Thoracic aorta (tissue), 2 donors: ENCODE measurements at regions not wholly inside any gene's neighbourhood (a gene's known extent, or its start where the extent isn't known, plus 50 kb on each side); places are given as distances from the start of the nearest gene placed in this dataset.

Source experiments
- ATAC-seq: fragments of 150-250 bp; one replicate; pipeline ENCODE4 v1.8.0; 2017; ENCODE audit warnings: low read depth; ENCODE audit not compliant: insufficient number of reproducible peaks, low FRiP score
- DNase-seq: peaks from one replicate; pipeline ENCODE4 v3.0.0-alpha.2; 2020; ENCODE audit warnings: low spot score
- H3K27ac ChIP-seq, 2 donors: fragments of 200-600 bp; sonication (generic); 1 replicate in 1 of 2; 2 replicates in 1 of 2; pipeline ENCODE4 v1.5.1; 2016; ENCODE audit warnings: mild to moderate bottlenecking in 2 of 2, moderate library complexity in 2 of 2
- H3K27me3 ChIP-seq: fragments of 200-600 bp; sonication (generic); replicated peaks from 2 replicates; pipeline ENCODE4 v1.6.0; 2016; ENCODE audit warnings: mild to moderate bottlenecking; ENCODE audit not compliant: insufficient read depth
- H3K36me3 ChIP-seq: fragments of 200-600 bp; sonication (generic); one replicate; pipeline ENCODE4 v1.5.1; 2016
- H3K4me1 ChIP-seq, 2 donors: fragments of 200-600 bp; sonication (generic); 1 replicate in 1 of 2; 2 replicates in 1 of 2; pipeline versions ENCODE4 v1.5.1 to v1.6.0; 2016; ENCODE audit warnings: low read depth in 2 of 2, mild to moderate bottlenecking in 1 of 2; ENCODE audit not compliant: control insufficient read depth in 1 of 2
- H3K4me3 ChIP-seq: fragments of 200-600 bp; sonication (generic); 2 replicates; pipeline ENCODE4 v1.5.1; 2016; ENCODE audit warnings: mild to moderate bottlenecking
- H3K9me3 ChIP-seq: fragments of 200-600 bp; sonication (generic); 2 replicates; pipeline ENCODE4 v1.5.1; 2016
- TF ChIP-seq, protein P1 (sequence below): fragments of 200-600 bp; sonication (generic); IDR thresholded peaks from one replicate; pipeline ENCODE4 v1.5.1; 2019; ENCODE audit warnings: antibody characterized with exemption

DNA sequence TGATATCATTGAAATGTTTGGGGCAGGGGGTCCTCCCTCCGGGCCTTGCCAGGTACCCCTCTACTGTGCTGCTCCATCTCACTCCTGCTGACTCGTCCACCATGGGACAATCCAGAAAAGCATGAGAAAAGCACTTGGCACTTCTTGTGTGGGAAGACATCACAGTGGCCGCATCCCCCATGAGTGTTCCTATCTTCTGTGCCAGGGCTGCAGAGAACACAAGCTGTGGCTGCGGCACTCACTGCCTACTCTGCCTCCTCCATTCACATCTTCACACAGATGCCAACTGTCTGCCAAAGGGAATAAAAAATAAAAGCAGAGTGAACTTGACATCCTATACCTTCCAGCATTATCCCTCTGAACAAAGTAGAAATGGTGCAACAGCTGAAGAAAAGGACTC, 117.4 kb upstream of the PROKR2 start:
- ATAC-seq (no peak), DNase-seq (no peak)
- Histone ChIP-seq H3K4me1 (no peaks in the 10 kb centered on the region), H3K36me3 (no peaks in the 10 kb centered on the region), H3K27me3 (no peaks in the 10 kb centered on the region), H3K4me3 (no peak overlapping the region), H3K9me3 (peaks cover 3% of the 10 kb centered on the region), H3K27ac (no peak overlapping the region)
- TF ChIP-seq, protein P1, sequence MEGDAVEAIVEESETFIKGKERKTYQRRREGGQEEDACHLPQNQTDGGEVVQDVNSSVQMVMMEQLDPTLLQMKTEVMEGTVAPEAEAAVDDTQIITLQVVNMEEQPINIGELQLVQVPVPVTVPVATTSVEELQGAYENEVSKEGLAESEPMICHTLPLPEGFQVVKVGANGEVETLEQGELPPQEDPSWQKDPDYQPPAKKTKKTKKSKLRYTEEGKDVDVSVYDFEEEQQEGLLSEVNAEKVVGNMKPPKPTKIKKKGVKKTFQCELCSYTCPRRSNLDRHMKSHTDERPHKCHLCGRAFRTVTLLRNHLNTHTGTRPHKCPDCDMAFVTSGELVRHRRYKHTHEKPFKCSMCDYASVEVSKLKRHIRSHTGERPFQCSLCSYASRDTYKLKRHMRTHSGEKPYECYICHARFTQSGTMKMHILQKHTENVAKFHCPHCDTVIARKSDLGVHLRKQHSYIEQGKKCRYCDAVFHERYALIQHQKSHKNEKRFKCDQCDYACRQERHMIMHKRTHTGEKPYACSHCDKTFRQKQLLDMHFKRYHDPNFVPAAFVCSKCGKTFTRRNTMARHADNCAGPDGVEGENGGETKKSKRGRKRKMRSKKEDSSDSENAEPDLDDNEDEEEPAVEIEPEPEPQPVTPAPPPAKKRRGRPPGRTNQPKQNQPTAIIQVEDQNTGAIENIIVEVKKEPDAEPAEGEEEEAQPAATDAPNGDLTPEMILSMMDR: no peak

DNA sequence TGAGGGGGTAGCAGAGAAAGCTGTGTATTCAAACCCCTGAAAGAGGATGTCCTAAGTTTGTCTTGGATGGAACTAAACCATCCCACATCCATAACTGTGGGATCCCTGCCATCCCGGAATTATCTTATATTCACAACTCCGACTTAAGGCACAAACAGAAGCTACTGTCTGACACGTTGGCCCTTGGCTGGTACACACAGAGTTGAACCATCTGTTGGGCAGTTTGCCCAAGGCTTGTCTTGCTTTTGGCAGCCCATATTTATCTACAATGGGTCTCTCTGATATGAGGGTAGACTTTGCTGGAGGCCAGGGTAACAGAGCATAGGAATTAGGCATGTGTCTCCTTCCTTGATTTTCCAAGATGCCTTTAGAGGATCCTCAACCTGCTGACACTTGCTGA, 116.6 kb upstream of the PROKR2 start:
- ATAC-seq (no peak), DNase-seq (no peak)
- Histone ChIP-seq H3K36me3 (no peaks in the 10 kb centered on the region), H3K4me1 (no peaks in the 10 kb centered on the region), H3K4me3 (no peak overlapping the region), H3K27ac (no peak overlapping the region), H3K27me3 (no peaks in the 10 kb centered on the region), H3K9me3 (peaks cover 3% of the 10 kb centered on the region)
- TF ChIP-seq, protein P1: no peak

DNA sequence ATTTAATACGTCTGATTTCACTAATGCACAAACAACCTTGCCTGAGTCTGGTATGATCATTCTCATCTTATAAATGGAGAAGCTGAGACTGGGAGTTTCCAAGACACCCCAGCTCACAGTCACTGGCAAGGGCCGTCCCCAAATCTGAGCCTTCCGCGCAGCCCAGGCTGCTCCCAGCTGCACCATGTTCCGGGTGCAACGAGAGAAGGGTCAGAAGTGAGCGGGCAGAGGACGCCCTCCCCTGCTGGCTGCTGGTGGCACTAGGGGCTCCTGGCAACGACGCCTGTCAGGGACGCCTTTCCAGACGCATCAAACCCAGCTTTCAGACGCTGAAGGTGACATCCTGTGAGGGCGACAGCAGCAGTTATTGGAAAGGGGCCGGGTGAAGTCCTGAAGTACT, 115.3 kb upstream of the PROKR2 start:
- TF ChIP-seq, protein P1: no peak
- DNase-seq (no peak), ATAC-seq (no peak)
- Histone ChIP-seq H3K36me3 (no peaks in the 10 kb centered on the region), H3K27me3 (no peaks in the 10 kb centered on the region), H3K4me3 (no peak overlapping the region), H3K4me1 (no peaks in the 10 kb centered on the region), H3K27ac (no peak overlapping the region), H3K9me3 (no peaks in the 10 kb centered on the region)

DNA sequence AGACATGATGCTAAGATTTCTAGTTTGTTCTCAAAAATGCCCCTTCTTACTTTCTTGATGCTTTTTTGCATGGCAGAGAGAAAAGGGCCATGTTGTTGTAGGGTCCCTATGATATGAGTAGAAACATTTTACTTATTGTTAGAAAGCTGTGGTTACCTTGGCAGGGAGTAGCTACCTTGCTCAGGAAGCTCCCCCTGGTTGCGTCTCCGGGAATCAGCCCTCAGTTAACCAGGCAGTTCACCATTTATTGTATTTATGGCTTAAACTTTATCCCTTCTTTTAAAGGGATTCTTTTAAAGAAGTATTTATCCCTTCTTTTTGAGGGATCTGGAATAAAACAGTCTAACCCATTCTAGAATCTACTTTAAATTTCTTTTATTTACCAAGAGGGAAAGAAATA, 113.9 kb upstream of the PROKR2 start:
- DNase-seq: no peak
- Histone ChIP-seq H3K4me3 (no peak overlapping the region), H3K36me3 (no peaks in the 10 kb centered on the region), H3K27ac (no peak overlapping the region), H3K4me1 (no peaks in the 10 kb centered on the region), H3K27me3 (no peaks in the 10 kb centered on the region), H3K9me3 (no peaks in the 10 kb centered on the region)
- no peak for ATAC-seq
- TF ChIP-seq, protein P1: no peak

DNA sequence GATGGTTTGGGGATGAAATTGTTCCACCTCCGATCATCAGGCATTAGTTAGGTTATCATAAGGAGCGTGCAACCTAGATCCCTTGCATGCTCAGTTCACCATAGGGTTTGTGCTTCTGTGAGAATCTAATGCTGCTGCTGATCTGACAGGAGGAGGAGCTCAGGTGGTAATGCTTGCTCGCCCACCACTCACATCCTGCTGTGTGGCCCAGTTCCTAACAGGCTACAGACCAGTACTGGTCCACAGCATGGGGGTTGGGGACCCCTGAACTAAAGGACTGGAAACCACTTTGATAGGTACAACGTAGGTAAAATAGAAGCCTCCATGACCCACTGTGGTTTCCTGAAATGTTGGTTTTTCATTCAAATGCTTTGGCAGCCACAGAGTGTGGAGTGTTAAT, 109.3 kb upstream of the PROKR2 start:
- DNase-seq (no peak), ATAC-seq (no peak)
- Histone ChIP-seq H3K4me3 (no peak overlapping the region), H3K27me3 (no peaks in the 10 kb centered on the region), H3K27ac (no peak overlapping the region), H3K36me3 (no peaks in the 10 kb centered on the region), H3K9me3 (no peaks in the 10 kb centered on the region), H3K4me1 (no peaks in the 10 kb centered on the region)
- TF ChIP-seq, protein P1: no peak
